ENCODE measurements at regions not wholly inside any gene's neighbourhood (a gene's known extent, or its start where the extent isn't known, plus 50 kb on each side); places are given as distances from the start of the nearest gene placed in this dataset.
A peak's percentile ranks its signal among the peaks of the same experiment; 100 is the strongest.
"Not testable (repeated sequence)": the region's sequence is repeated elsewhere in the genome, so short reads cannot be mapped to it uniquely, and the experiment has no call there.

GRCh38 chr10:53162856-53163255, 390.3 kb upstream of the MBL2 start:
- DNase-seq (ENCODE audit: low spot score) = no peak

DNA sequence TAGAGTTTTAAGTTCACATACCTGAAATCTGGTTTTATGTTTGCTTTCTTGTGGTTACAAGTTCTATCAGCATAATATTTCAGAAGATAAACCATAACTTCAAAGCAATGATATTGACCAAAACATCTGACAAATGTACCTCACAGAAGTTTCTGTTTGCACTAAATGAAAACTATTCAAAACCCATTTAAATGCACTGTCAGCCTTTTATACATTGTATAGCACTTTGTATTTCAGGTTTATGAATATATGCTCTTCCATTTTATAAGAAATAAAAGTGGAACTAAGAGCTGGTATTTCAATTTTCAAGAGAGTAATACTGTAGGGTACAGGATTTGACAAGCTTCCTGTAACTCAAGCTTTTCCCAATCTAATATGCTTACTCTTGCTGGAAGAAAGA, 388.6 kb upstream of the MBL2 start:
- DNase-seq (ENCODE audit: low spot score) = no peak

DNA sequence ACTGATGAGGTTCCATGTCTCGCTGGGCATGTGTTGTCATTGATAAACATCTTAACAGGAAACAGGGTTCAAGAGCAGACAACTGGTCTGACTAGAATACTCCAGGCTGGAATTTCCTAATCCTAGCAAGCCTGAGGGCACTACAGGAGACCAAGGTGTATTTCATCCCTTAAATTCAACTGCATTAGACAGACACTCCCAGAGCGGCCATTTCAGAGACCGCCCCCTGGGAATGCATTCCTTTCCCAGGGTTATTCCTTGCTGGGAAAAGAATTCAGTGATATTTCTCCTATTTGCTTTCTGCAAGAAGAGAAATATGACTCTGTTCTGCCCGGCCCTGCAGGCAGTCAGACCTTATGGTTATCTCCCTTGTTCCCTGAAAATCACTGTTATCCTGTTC, 383.1 kb upstream of the MBL2 start:
- not testable (repeated sequence) for DNase-seq (ENCODE audit: low spot score)

DNA sequence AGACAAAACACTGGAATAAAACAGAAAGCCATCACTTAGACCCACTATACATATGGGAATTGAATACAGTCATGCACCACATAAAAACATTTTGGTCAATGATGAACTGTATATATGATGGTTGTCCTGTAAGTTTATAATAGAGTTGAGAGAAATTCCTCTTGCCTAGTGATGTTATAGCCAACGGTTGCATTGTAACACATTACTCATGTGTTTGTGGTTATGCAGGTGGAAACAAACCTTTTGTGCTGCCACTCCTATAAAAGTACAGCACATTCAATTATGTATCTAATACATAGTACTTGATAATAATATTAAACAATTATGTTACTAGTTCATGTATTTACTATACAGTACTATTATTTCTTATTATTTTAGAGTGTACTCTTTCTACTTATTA, 381.2 kb upstream of the MBL2 start:
- DNase-seq (ENCODE audit: low spot score) = no peak

DNA sequence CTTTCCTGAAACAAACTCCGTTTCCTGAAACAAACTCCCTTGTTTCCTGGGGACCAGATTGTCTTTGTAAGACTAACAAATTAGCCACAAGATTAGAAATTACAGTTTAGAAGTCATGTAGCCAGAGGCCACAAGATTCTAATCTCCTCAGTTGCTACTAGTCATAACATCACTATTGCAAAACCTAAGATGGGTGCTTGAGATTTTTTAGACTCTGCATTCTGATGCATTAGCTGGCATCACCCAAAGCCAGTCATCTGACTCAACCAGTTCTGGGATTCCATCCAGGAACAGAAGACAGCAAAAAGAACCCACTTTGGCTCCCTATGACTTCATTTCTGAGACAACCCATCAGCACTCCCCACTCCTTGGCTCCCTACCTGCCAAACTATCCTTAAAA, 367.9 kb upstream of the MBL2 start:
- no peak for DNase-seq (ENCODE audit: low spot score)

DNA sequence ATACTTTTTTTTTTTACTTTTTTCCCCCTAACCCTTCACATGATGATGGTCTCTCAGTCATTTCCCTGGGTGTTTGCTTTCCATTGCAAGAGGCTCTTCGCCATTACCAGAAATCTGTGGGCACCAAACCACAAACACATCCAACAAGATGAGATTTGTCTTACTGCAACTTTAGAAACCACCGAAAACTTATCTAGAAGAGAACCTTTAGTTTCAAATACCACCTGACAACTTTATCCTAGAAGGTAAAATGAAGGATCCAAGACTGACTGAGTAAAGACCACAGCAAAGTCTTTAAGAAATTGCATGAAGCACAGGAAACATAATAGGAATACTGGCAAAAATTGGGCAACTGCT, 363.3 kb upstream of the MBL2 start:
- DNase-seq (ENCODE audit: low spot score) = no peak

DNA sequence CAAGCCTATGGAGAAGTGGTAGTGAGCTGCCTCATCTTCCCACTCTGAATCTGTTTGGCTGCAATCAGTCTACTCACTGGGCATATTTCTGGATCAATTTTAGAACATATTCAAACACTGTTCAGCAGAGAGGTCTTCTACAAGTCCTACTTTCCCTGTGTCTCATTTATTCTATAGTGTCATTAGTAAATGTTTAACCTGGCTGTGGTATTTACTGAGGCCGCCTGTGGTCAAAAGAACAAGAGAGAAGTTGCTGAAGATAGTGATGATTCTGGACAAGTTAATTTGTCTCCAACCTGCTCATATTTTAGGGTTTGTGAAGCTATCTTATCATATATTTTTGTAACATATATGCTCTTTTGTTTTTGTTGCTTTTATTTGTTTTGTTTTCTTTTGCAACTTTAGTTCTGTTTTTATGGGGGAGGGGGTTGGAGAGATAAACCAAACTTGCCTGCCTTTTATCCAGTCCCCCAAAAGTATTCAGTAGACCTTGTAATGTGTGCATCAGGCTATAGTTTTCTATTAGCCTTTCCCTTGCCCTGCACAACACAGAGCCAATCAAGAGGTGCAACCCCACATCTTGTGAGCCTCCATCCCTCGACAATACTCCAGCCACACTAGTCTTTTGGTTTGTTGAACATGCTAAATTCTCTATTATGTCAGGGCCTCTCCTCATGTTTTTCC, 362.8 kb upstream of the MBL2 start:
- DNase-seq (ENCODE audit: low spot score) = peak; percentile 4

GRCh38 chr10:53134050-53134449, 361.5 kb upstream of the MBL2 start:
- no peak for DNase-seq (ENCODE audit: low spot score)

GRCh38 chr10:53130337-53130736, 357.8 kb upstream of the MBL2 start:
- DNase-seq (ENCODE audit: low spot score) = no peak

DNA sequence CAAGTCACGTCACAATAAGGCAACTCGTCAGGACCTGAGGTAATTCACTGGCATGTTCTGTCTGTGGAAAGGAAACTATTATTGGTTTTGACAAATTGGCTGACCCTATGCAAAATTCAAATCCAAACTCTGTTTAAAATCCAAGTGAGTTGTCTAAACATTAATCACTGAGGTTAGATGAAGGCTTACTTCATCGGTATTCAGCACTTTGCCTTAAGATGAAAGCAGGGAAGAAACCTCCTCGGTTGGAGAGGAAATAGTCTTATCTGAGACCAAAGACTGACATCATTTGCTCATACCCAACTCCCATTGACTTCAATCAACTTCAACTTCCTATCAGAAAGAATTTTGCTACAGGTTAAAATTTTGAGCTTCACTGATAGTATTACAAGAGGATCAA, 355.1 kb upstream of the MBL2 start:
- DNase-seq (ENCODE audit: low spot score) = no peak

GRCh38 chr10:53123311-53123710, 350.7 kb upstream of the MBL2 start:
- no peak for DNase-seq (ENCODE audit: low spot score)

DNA sequence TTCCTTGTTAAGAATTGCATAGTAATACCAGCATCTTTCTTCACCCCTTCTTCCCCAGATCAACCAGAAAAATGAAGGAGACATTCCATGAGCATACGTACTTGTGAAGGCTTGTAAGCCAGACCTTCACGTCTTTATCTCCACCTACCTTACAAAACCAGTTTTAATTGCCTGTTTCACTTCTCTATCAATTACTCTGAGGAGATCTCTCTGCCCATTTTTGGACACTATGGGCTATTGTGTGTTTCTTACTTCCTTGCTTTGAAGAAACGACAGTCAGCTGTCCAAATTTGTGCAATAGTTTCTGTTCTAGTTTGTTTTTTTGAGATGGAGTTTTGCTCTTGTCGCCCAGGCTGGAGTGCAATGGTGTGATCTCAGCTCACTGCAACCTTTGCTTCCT, 349.7 kb upstream of the MBL2 start:
- DNase-seq (ENCODE audit: low spot score) = no peak

DNA sequence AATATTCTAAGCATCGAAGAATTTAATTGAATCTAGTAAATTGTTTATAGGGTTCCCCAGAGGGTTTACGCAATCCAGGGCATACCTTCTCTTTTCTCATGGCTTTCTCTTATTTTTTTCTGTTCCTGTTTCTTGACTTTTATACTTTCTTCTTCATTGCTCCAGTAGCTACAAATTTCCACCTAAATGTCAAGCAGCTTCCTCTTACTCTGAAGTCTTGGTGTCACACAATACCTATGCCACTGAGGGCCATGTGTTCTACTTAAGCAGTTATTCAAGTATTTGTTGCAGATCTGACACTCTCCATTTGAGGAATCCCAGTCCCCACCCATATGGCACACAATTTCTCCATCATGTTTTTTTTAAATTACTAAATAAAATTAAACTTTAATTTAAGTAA, 343.1 kb upstream of the MBL2 start:
- DNase-seq (ENCODE audit: low spot score) = no peak

DNA sequence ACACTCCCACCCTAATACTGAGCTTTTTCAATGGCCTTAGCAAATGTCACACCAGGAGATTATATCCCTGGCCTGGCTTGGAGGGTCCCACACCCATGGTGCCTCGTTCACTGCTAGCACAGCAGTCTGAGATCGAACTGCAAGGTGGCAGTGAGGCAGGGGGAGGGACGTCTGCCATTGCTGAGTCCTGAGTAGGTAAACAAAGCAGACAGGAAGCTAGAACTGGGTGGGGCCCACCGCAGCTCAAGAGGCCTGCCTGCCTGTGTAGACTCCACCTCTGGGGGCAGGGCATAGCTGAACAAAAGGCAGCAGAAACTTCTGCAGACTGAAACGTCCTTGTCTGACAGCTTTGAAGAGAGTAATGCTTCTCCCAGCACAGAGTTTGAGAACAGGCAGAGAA, 338.9 kb upstream of the MBL2 start:
- no peak for DNase-seq (ENCODE audit: low spot score)

DNA sequence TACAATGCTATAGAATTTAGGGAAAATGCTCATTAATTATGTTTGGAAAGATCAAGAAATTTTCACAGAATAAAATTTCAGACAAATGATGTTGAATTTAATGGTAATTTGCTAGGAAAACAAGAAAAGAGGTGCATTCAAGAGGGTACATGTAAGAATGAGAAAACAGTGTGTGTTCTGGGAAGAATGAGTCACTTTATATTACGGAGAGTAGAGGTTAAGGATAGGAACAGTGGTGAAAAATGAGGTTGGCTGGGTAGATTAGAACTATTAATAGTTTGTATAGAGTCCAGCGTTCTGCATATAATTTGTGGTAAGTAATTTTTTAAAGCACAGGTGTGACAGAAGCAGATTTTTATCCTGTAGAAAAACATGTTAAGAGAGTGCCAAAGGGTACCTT, 336.7 kb upstream of the MBL2 start:
- DNase-seq (ENCODE audit: low spot score) = no peak

GRCh38 chr10:53108317-53108934, 335.8 kb upstream of the MBL2 start:
- DNase-seq (ENCODE audit: low spot score) = no peak

DNA sequence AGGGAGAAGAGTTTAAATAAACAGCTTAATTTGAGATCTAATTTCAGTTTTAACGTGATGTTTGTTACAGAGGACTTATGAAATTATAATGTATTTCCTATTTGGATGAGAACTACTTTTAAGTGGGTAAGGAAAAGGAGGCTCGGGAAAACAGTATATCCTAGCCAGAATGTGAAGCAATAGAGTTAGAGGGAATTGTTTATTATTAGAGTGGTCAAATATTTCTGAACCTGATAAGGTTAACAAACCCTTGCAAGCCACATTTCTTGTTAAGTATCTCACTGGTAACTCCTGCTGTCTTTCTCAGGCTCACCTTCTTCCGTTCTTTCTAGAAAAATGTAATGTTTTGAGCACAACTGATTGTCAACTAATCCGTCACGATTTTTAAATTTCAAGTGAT, 335.1 kb upstream of the MBL2 start:
- DNase-seq (ENCODE audit: low spot score) = no peak

DNA sequence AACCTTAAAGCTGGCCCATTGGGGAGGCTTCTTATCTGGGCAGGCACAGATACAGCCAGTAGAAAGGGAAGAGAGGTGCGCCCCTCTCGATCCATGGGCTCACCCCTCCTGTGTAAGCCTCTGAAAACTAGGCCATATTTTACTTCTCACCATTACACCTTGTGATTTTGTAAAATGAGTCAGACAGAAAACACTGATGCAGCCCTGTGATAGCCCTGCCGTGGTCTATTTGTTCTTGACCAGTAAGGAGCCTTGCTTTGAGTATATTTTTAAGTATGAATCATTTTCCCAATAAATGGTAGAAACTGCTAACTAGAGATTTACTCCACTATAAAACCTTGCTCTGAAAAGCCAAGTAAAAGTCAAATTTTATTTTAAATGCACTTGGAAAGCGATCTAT, 329.8 kb upstream of the MBL2 start:
- DNase-seq (ENCODE audit: low spot score) = no peak

DNA sequence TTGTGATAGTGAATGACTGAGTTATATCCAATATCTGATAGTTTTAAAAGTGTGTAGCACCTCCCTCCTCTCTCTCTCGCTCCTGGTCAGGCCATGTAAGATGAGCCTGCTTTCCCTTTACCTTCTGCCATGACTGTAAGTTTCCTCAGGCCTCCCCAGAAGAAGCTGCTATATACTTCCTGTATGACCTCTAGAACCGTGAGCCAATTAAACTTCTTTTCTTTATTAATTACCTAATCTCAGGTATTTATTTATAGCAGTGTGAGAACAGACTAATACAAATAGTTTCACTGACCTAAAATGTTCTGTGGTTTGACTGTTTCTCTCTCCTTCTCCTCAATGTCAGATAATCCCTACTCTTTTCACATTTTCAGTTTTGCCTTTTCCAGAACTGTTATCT, 321.3 kb upstream of the MBL2 start:
- DNase-seq (ENCODE audit: low spot score) = no peak

GRCh38 chr10:53091574-53091973, 319.0 kb upstream of the MBL2 start:
- DNase-seq (ENCODE audit: low spot score) = no peak

- no peak for DNase-seq (ENCODE audit: low spot score)
Observed at GRCh38 chr10:53088961-53089360, 316.4 kb upstream of the MBL2 start.

- no peak for DNase-seq (ENCODE audit: low spot score)
Observed at GRCh38 chr10:53079283-53079682, 306.7 kb upstream of the MBL2 start.

DNA sequence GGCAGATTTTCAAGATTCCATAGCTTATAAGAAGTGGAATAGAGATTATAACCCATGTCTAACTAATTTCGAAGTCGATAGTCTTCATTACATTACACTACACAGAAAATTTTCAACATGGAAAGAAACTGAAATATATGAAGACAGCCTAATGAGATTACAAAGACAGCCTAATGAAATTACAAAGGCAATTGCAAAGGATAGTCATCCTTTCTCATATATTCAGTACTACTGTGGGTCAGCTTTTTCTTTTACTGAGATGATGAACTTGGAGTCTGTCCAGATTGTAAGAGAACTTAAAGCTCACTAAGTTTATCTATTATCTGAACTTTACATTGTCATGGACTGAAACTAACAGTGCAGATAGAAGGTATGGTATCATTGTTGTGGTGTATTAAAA, 304.4 kb upstream of the MBL2 start:
- DNase-seq (ENCODE audit: low spot score) = no peak

DNA sequence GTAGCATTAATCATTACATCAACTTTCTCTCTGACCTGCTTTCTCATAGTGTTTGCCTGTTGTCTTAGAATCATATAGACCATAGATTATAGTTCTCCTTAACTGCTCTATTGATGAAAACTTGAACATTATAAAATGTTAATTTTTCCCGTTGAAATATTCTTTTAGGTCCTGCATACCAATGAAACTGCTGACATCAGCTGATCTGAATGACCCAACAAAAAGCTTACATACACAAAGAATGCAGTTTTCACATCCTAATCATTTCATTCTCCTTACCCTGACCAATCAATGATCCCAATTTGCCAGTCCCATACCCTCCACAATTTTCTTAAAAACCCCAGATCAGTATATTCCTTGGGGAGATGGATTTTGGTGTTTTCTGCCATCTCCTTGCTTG, 302.9 kb upstream of the MBL2 start:
- no peak for DNase-seq (ENCODE audit: low spot score)
